ENCODE measurements at regions not wholly inside any gene's neighbourhood (a gene's known extent, or its start where the extent isn't known, plus 50 kb on each side); places are given as distances from the start of the nearest gene placed in this dataset.

DNA sequence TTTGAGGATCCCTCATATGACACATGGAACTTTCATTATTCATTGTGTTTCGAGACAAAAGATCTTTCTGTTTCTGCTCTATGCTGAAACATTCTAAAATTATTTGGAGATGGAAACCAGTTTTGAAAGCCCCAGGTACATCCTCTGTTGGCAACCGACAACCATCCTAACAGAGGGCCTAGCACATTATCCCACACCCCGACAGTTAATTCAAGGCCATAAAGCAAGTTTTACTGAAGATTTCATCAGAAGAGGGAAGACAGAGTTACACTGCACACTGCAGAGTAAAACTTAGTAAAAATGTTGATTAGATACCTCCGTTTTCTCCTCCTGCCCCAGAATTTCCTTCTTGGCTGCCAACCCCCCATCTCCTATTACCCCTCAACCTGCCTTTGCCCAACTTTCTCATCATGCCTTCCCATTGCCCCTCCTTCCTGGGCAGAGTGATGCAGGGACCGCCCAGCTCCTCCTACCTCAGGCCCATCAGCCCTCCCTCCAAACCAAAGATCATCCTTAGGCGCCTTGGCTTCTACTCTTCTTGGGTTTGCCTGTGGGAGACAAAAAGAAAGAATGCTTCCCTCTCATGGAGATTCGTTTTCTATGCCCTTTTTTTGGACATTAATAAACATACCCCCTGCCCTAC lies 52.9 kb upstream of the CITED4 start:
- peak; percentile 72 for DNase-seq (ENCODE audit: low spot score)

- no peak for DNase-seq (ENCODE audit: low spot score)
Observed at GRCh38 chr1:40915581-40915980, 53.4 kb upstream of the CITED4 start.

DNA sequence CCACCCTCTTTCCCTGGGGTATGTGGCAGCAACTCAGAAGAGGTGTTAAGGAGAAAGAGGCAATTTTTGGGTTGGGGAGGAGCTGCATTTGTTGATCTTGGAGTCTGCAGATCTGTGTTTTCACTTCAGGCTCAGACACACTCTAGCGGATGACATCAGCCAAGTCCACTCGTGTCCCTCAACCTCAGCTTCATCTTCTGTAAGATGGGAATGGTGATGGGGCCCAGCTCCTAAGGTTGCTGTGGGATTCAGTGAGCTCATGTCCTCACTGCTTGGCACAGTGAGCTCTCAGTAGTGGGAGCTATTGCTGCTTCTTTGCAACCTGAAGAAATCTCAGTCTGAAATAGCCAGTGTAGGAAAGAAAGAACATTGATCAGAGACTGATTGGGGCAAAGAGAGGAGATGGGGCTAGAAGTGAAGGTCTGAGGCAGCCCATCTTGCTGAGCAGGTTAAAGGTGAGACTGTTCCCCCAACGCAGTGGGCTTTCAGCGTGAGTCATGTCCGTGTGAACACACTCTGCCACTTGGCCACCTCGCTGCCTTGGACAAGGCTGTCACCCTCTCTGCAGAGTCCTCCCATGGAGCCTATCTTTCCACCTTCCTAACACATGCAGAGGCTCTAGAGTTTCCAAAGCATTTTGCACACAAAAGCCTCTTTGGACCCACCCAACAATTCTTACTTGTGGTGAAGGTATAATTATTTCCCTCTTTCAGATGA lies 56.0 kb upstream of the CITED4 start:
- no peak for DNase-seq (ENCODE audit: low spot score)

- peak; percentile 97 for DNase-seq (ENCODE audit: low spot score)
Observed at GRCh38 chr1:40919475-40920011, 57.4 kb upstream of the CITED4 start.

DNA sequence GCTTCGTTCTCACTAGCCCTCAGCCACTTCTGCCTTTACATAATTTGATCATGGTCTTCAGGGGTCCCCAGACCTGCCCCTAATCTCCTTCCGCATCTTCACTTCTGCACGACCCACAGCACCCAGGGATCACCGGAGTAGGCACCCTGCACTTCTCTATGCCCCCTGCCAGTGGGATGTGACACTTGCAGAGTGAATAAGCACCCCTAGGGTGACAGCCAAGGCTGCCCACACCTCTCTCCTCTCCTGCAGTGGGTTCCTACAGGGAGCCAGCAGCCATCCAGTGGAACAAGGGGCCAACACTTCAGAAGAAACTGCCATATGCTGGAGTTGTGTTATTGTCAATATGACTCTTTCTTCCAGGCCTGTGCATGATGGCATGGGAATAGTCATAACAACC lies 58.0 kb upstream of the CTPS1 start:
- DNase-seq (ENCODE audit: low spot score) = no peak

GRCh38 chr1:40921981-40922677 lies 57.4 kb upstream of the CTPS1 start:
- DNase-seq (ENCODE audit: low spot score) = no peak

GRCh38 chr1:40922969-40923368 lies 56.5 kb upstream of the CTPS1 start:
- DNase-seq (ENCODE audit: low spot score) = no peak

- DNase-seq (ENCODE audit: low spot score) = no peak
Observed at GRCh38 chr1:40923511-40924020, 55.9 kb upstream of the CTPS1 start.

DNA sequence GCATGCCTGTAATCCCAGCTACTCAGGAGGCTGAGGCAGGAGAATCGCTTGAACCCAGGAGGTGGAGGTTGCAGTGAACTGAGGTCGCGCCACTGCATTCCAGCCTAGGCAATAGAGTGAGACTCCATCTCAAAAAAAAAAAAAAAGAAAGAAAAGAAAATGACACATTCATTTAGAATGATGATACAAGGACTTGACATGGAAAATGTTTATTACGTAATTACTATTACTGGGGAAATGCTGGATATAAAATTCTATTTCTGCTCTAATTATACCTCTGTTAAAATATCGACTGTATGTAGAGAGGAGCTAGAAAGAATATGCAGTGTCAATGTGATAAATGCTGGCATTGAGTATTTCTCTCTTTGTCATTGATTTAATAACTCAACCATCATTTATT lies 54.7 kb upstream of the CTPS1 start:
- no peak for DNase-seq (ENCODE audit: low spot score)

DNA sequence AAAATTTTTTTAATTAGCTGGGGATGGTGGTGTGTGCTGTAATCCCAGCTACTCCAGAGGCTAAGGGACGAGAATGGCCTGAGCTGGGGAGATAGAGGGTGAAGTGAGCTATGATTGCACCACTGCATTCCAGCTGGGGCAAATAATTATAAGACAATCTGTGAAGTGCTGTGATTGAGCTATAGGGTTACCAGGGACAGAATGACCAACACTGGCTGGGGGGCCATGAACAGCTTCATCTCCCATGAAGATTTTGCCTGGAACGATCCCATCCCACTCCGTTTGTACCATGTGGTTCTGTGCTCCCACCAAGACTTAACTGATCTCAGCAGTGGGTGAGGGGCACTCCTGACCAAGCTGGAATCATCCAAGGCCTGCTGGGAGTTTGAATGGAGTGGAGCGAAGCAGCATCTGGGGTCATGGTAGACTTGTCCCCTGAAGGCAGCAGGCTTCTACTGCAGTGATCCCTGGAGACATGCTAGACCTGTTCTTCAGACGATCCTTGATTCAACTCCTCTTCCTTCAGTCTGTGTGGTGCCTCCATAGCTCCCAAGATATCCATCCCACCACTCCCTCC lies 53.6 kb upstream of the CTPS1 start:
- no peak for DNase-seq (ENCODE audit: low spot score)

GRCh38 chr1:40926441-40926840 lies 53.1 kb upstream of the CTPS1 start:
- no peak for DNase-seq (ENCODE audit: low spot score)

DNA sequence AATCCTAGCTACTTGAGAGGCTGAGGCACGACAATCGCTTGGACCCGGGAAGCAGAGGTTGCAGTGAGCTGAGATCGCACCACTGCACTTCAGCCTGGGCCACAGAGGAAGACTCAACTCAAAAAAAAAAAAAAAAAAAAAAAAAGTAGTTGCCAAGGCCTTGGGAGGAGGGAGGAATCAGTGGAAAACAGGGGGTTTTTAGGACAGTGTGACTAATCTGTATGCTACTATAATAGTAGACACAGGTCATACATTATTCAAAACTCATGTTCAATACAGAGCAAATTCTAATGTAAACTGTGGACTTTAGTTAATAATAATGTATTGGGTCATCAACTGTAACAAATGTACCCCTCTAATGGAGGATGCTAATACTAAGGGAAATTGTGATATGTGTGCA lies 51.7 kb upstream of the CTPS1 start:
- no peak for DNase-seq (ENCODE audit: low spot score)

DNA sequence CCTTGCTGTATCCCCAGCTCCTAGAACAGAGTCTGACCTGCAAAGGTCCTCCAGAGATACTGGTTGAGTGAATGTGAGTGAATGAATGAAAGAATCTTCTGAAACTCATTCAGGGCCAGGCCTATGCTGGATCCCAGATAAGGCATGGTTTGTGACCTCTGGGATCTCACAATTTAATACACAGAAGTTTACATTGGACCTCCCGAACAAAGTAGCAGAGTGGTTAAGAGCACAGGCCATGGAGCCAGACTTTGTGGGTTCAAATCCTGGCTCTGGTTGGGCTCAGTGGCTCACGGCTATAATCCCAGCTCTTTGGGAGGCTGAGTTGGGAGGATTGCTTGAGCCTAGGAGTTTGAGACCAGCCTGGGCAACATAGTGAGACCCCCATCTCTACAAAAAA lies 50.8 kb upstream of the CTPS1 start:
- no peak for DNase-seq (ENCODE audit: low spot score)

- no peak for DNase-seq (ENCODE audit: low spot score)
Observed at GRCh38 chr1:40929155-40929554, 50.3 kb upstream of the CTPS1 start.

Measured in pons (tissue), 1 donor.